Fibroblast of lung (primary cell): ENCODE measurements at regions not wholly inside any gene's neighbourhood (a gene's known extent, or its start where the extent isn't known, plus 50 kb on each side); places are given as distances from the start of the nearest gene placed in this dataset.
A peak's percentile ranks its signal among the peaks of the same experiment; 100 is the strongest.

Experiments used
- DNase-seq, 2 donors: peaks; one replicate each; pipeline versions ENCODE4 v3.0.0 to v3.0.0-alpha.2; 2010; ENCODE audit warnings: low read depth in 2 of 2
- H2AFZ ChIP-seq: 2 replicates; pipeline ENCODE4 v1.5.1; 2012; ENCODE audit warnings: low read length, control low read depth, inconsistent platforms
- H3K27ac ChIP-seq: 2 replicates; pipeline ENCODE4 v1.5.1; 2011; ENCODE audit warnings: low read length, control low read depth; ENCODE audit not compliant: insufficient read depth
- H3K27me3 ChIP-seq: 2 replicates; pipeline ENCODE4 v1.5.1; 2011; ENCODE audit warnings: mild to moderate bottlenecking, low read length; ENCODE audit not compliant: control insufficient read depth, insufficient read depth
- H3K36me3 ChIP-seq: 2 replicates; pipeline ENCODE4 v1.5.1; 2011; ENCODE audit warnings: low read length; ENCODE audit not compliant: control insufficient read depth, insufficient read depth
- H3K4me1 ChIP-seq: 2 replicates; pipeline ENCODE4 v1.5.1; 2011; ENCODE audit warnings: low read length; ENCODE audit not compliant: control insufficient read depth, insufficient read depth; ENCODE audit errors: extremely low read depth
- H3K4me2 ChIP-seq: 2 replicates; pipeline ENCODE4 v1.5.1; 2011; ENCODE audit warnings: low read length, control low read depth; ENCODE audit not compliant: insufficient read depth; ENCODE audit errors: extremely low read depth
- H3K4me3 ChIP-seq, 4 experiments: fragments of 200-600 bp in 1 of 4; sonication (generic) in 1 of 4; replicated peaks in 1 of 4; 2 replicates each; pipeline ENCODE4 v1.5.1; 2011 to 2016; ENCODE audit warnings: low read length in 4 of 4, low read depth in 3 of 4, mild to moderate bottlenecking in 3 of 4, control low read depth in 2 of 4, inconsistent platforms in 1 of 4, mixed read lengths in 1 of 4; ENCODE audit not compliant: insufficient read depth in 1 of 4; ENCODE audit errors: control extremely low read depth in 1 of 4
- H3K79me2 ChIP-seq: 2 replicates; pipeline ENCODE4 v1.5.1; 2012; ENCODE audit warnings: mild to moderate bottlenecking, low read length, inconsistent platforms; ENCODE audit not compliant: control insufficient read depth, insufficient read depth
- H3K9ac ChIP-seq: 2 replicates; pipeline ENCODE4 v1.5.1; 2011; ENCODE audit warnings: mild to moderate bottlenecking, low read length, control low read depth; ENCODE audit not compliant: insufficient read depth
- H3K9me3 ChIP-seq: 2 replicates; pipeline ENCODE4 v1.5.1; 2012; ENCODE audit warnings: low read depth, low read length; ENCODE audit not compliant: control insufficient read depth, insufficient read depth
- H4K20me1 ChIP-seq: 2 replicates; pipeline ENCODE4 v1.5.1; 2011; ENCODE audit warnings: low read length; ENCODE audit not compliant: control insufficient read depth, insufficient read depth; ENCODE audit errors: extremely low read depth
- EZH2 ChIP-seq: IDR thresholded peaks from 2 replicates; pipeline ENCODE4 v1.5.1; 2012; ENCODE audit warnings: low read length, control low read depth, mild to moderate bottlenecking; ENCODE audit errors: missing control alignments
- TF ChIP-seq, protein P1 (sequence below), 2 donors: IDR thresholded peaks in 1 of 2; conservative IDR thresholded peaks in 1 of 2; 1 replicate in 1 of 2; 2 replicates in 1 of 2; pipeline ENCODE4 v1.5.1; 2011 to 2012; ENCODE audit warnings: low read length in 2 of 2, control low read depth in 1 of 2, inconsistent platforms in 1 of 2, low read depth in 1 of 2, mild to moderate bottlenecking in 1 of 2

- Histone ChIP-seq H3K27me3 (no peaks in the 10 kb centered on the region), H3K36me3 (no peaks in the 10 kb centered on the region), H3K9me3 (no peaks in the 10 kb centered on the region), H3K27ac (peak overlapping the region; percentile 1), H4K20me1 (no peaks in the 10 kb centered on the region), H3K79me2 (no peaks in the 10 kb centered on the region), H3K9ac (no peak overlapping the region), H3K4me2 (no peak overlapping the region), H3K4me1 (peaks cover 9% of the 10 kb centered on the region), H3K4me3 (no peak overlapping the region), H2AFZ (no peak overlapping the region)
- no peak for DNase-seq
- TF ChIP-seq EZH2: no peak
- TF ChIP-seq, protein P1, sequence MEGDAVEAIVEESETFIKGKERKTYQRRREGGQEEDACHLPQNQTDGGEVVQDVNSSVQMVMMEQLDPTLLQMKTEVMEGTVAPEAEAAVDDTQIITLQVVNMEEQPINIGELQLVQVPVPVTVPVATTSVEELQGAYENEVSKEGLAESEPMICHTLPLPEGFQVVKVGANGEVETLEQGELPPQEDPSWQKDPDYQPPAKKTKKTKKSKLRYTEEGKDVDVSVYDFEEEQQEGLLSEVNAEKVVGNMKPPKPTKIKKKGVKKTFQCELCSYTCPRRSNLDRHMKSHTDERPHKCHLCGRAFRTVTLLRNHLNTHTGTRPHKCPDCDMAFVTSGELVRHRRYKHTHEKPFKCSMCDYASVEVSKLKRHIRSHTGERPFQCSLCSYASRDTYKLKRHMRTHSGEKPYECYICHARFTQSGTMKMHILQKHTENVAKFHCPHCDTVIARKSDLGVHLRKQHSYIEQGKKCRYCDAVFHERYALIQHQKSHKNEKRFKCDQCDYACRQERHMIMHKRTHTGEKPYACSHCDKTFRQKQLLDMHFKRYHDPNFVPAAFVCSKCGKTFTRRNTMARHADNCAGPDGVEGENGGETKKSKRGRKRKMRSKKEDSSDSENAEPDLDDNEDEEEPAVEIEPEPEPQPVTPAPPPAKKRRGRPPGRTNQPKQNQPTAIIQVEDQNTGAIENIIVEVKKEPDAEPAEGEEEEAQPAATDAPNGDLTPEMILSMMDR (conservative IDR thresholded peaks at IDR 0.05 in 1 of 2, IDR thresholded peaks at IDR 0.05 in 1 of 2; ENCODE audit: low read depth in 1 of 2, low read length in 2 of 2): no peak
Measured at GRCh38 chr6:140847262-140847645, 1285.5 kb upstream of the GJE1 start.

DNA sequence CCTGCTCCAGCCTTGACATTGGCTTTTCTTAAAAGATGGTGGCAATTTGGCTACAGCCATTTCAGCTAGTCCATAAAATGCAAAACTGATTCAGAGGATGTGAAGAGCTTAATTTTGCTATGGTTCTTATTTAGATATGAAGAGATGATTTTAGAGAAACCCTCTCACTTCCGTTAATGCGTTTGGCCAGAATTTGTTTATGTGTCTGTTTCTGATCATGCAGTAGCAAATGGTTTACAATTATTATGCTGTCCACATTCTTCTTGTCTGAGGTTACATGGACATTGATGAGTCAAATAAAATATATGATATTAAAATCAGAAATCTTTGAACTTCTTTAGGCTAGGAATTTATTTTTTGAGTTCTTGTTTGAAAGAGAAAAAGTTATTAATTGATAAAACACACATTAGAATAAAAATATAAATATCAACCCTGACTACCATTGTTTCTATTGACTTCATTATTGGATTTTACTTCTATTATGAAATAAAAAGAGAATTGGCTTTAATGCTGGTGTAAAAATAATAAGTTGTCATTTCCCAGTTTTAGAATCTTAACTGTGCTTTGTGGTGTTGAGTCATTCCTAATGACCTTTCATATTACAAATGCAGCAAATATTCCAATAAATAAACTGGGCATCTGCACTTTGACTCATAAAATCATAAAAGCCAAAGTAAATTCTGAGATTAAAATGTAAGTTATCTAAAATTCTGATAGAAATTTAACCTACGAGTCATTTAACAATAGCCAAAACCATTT, 1286.0 kb upstream of the GJE1 start:
- no peaks in the 10 kb centered on the region for H3K79me2 ChIP-seq
- H4K20me1 ChIP-seq: no peaks in the 10 kb centered on the region
- TF ChIP-seq, protein P1 (conservative IDR thresholded peaks at IDR 0.05 in 1 of 2, IDR thresholded peaks at IDR 0.05 in 1 of 2; ENCODE audit: low read depth in 1 of 2, low read length in 2 of 2): no peak
- no peak for TF ChIP-seq EZH2
- H3K4me1 ChIP-seq: peaks cover 9% of the 10 kb centered on the region
- peak overlapping the region; percentile 6 for H2AFZ ChIP-seq
- no peaks in the 10 kb centered on the region for H3K9me3 ChIP-seq
- H3K36me3 ChIP-seq: no peaks in the 10 kb centered on the region
- H3K27ac ChIP-seq: peak overlapping the region; percentile 64
- DNase-seq: peak; percentile 69 to 85
- H3K4me2 ChIP-seq: peak overlapping the region; percentile 61
- H3K4me3 ChIP-seq: no peak overlapping the region
- no peak overlapping the region for H3K9ac ChIP-seq
- no peaks in the 10 kb centered on the region for H3K27me3 ChIP-seq

- no peaks in the 10 kb centered on the region for H4K20me1 ChIP-seq
- no peak overlapping the region for H2AFZ ChIP-seq
- no peak overlapping the region for H3K4me2 ChIP-seq
- no peak overlapping the region for H3K9ac ChIP-seq
- peak overlapping the region; percentile 64 for H3K27ac ChIP-seq
- no peak for TF ChIP-seq EZH2
- TF ChIP-seq, protein P1 (conservative IDR thresholded peaks at IDR 0.05 in 1 of 2, IDR thresholded peaks at IDR 0.05 in 1 of 2; ENCODE audit: low read depth in 1 of 2, low read length in 2 of 2): no peak
- no peaks in the 10 kb centered on the region for H3K79me2 ChIP-seq
- no peaks in the 10 kb centered on the region for H3K9me3 ChIP-seq
- no peaks in the 10 kb centered on the region for H3K36me3 ChIP-seq
- H3K4me1 ChIP-seq: peaks cover 9% of the 10 kb centered on the region
- DNase-seq: peak in 1 of 2 donors; percentile 42
- H3K27me3 ChIP-seq: no peaks in the 10 kb centered on the region
- H3K4me3 ChIP-seq: no peak overlapping the region
Measured at GRCh38 chr6:140845701-140846100, 1287.0 kb upstream of the GJE1 start.
